GM21717 (cell line): ENCODE measurements at regions not wholly inside any gene's neighbourhood (a gene's known extent, or its start where the extent isn't known, plus 50 kb on each side); places are given as distances from the start of the nearest gene placed in this dataset.
"Not testable (repeated sequence)": the region's sequence is repeated elsewhere in the genome, so short reads cannot be mapped to it uniquely, and the experiment has no call there.

Experiments
- ATAC-seq: cut with Tn5 transposase; IDR thresholded peaks from one replicate; pipeline ENCODE4 v1.9.1; 2021; ENCODE audit warnings: mild to moderate bottlenecking, moderate library complexity; ENCODE audit not compliant: unreplicated experiment

GRCh38 chr21:5065240-5066211, 5455.9 kb upstream of the TPTE start:
- peak; percentile 73 for ATAC-seq

- not testable (repeated sequence) for ATAC-seq
Observed at GRCh38 chr21:5066682-5067251, 5454.6 kb upstream of the TPTE start.

- ATAC-seq: not testable (repeated sequence)
Observed at GRCh38 chr21:5067326-5068048, 5453.9 kb upstream of the TPTE start.

- not testable (repeated sequence) for ATAC-seq
Observed at GRCh38 chr21:5068649-5069048, 5452.7 kb upstream of the TPTE start.

- ATAC-seq: not testable (repeated sequence)
Observed at GRCh38 chr21:5071180-5071579, 5450.2 kb upstream of the TPTE start.

GRCh38 chr21:5076854-5077253, 5444.5 kb upstream of the TPTE start:
- ATAC-seq: not testable (repeated sequence)

- ATAC-seq: not testable (repeated sequence)
Observed at GRCh38 chr21:5079361-5079760, 5442.0 kb upstream of the TPTE start.

GRCh38 chr21:5080015-5080414, 5441.4 kb upstream of the TPTE start:
- not testable (repeated sequence) for ATAC-seq

- not testable (repeated sequence) for ATAC-seq
Observed at GRCh38 chr21:5084246-5084645, 5437.1 kb upstream of the TPTE start.

- not testable (repeated sequence) for ATAC-seq
Observed at GRCh38 chr21:5085456-5085855, 5435.9 kb upstream of the TPTE start.

GRCh38 chr21:5086416-5086815, 5435.0 kb upstream of the TPTE start:
- not testable (repeated sequence) for ATAC-seq

GRCh38 chr21:5088820-5089219, 5432.6 kb upstream of the TPTE start:
- not testable (repeated sequence) for ATAC-seq

GRCh38 chr21:5089399-5090089, 5431.8 kb upstream of the TPTE start:
- not testable (repeated sequence) for ATAC-seq

- ATAC-seq: not testable (repeated sequence)
Observed at GRCh38 chr21:5090132-5091079, 5431.0 kb upstream of the TPTE start.

- not testable (repeated sequence) for ATAC-seq
Observed at GRCh38 chr21:5091274-5091673, 5430.1 kb upstream of the TPTE start.

- not testable (repeated sequence) for ATAC-seq
Observed at GRCh38 chr21:5095628-5096027, 5425.8 kb upstream of the TPTE start.

- not testable (repeated sequence) for ATAC-seq
Observed at GRCh38 chr21:5098010-5098743, 5423.2 kb upstream of the TPTE start.

- not testable (repeated sequence) for ATAC-seq
Observed at GRCh38 chr21:5100604-5101174, 5420.7 kb upstream of the TPTE start.
